NCI-H1436 treated with DMSO at 0.1 percent for 48 hours (cell line): ENCODE measurements at regions not wholly inside any gene's neighbourhood (a gene's known extent, or its start where the extent isn't known, plus 50 kb on each side); places are given as distances from the start of the nearest gene placed in this dataset.
"Not testable (repeated sequence)": the region's sequence is repeated elsewhere in the genome, so short reads cannot be mapped to it uniquely, and the experiment has no call there.

Experiments
- DNase-seq: peaks from one replicate; lab custom pipeline; 2025; lab: John Stamatoyannopoulos, UW

DNA sequence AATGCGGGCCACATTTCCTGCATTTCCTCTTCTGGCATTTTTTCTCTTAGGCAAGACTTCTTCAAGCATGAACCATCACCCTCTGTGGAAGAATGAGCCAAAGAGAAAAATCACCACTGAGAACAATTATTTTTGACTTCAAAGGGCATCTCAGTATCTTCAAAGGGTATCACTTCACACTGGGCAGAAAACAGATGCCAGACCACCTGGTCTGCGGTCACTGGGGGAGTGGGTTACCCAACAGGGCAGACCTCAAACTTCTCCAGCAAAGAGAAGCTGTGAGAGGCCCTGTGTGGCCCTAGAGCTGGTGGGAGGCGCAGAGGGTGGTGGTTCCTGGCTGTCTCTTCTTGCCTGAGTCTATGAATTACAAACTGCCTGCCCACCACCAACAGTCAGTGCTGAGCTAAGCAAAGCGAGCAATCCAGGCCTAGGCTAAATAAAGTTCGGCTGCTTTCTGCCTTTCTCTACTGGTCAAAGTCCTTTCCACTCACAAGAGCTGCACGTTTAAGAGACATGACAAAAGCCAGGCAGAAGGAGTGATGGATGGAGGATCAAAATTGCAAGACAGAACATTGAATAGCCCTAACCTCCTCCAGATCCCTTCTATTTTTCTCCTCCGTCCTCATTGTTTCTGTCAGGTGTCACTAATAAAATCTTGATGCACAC is 602.7 kb upstream of the CDH5 start:
- DNase-seq: no peak

- no peak for DNase-seq
These were observed 605.6 kb upstream of the CDH5 start for GRCh38 chr16:65760874-65761273.

DNA sequence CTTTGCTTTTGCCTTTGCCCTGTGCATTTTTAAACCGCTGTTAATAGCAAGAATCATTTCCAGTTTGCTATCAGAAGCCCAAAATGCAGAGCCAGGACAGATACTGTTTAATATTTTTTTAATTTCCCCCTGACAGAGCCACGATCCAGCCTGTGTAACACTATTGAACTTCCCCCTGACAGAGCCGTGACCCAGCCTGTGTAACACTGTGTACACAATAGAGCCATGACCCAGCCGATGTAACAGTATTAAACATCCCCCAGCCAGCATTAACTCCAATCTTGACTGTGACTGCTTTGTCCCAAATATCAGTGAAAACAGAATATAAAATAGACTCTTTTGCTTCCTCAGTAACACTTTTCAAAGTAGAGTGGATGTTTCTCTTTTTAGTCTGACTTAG is 607.9 kb upstream of the CDH5 start:
- no peak for DNase-seq

GRCh38 chr16:65757064-65757463 is 609.4 kb upstream of the CDH5 start:
- no peak for DNase-seq

DNA sequence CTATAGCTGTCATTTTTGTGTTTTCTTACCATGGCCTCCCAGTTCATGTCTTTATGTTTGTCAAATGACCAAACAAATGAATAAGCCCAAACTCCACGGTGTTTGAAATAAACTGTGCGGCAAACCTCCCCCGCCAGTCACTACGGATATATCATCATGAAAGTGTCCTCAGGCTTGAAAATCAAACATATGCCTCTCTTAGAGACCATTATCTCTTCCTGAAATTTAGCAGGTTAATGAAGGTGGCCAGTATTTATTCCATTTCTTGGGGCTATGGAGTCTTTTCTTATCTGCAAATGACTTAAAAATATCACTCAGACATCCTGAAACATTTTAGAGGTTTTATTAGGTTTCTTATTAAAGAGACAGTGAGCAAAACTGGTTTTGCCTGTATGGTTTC is 610.3 kb upstream of the CDH5 start:
- no peak for DNase-seq

DNA sequence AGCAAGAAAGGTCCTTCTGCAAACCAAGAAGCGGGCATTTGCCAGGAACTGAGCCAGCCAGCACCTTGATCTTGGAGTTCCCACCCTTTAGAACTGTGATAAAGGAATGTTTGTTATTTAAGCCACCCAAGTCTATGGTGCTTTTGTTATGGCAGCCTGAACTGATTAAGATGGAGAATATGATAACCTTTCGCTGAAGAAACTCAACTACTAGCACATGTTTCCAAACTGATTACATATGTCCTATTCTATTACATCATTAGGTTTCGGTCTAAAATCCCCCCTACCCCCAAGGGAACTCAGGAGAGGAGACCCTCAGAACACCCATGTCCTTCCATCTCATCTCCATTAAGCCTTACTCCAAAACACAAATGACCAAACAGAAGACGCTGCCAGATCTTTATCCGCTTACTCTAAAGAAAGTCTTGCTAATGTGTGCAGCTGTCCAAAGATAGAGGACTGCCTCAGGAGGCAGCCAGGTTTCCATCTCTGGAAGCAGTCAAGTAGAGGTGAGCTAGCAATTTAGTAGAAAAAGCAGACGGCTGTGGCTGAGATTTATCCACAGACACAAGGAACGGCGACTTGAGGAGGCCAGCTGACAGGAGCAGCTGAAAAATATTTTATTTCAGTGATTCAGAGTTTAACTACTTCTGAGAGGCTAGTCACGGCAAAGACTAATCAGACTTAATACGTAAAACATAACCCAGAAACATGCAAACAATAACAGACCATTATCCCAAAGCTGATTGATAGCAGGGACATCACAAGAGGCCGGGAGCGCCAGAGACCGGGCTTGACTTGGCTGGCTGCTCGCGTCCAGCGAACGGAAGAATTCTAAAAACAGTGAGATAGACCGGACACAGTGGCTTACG is 611.4 kb upstream of the CDH5 start:
- DNase-seq: no peak

- DNase-seq: no peak
These were observed 614.0 kb upstream of the CDH5 start for GRCh38 chr16:65752522-65752844.

DNA sequence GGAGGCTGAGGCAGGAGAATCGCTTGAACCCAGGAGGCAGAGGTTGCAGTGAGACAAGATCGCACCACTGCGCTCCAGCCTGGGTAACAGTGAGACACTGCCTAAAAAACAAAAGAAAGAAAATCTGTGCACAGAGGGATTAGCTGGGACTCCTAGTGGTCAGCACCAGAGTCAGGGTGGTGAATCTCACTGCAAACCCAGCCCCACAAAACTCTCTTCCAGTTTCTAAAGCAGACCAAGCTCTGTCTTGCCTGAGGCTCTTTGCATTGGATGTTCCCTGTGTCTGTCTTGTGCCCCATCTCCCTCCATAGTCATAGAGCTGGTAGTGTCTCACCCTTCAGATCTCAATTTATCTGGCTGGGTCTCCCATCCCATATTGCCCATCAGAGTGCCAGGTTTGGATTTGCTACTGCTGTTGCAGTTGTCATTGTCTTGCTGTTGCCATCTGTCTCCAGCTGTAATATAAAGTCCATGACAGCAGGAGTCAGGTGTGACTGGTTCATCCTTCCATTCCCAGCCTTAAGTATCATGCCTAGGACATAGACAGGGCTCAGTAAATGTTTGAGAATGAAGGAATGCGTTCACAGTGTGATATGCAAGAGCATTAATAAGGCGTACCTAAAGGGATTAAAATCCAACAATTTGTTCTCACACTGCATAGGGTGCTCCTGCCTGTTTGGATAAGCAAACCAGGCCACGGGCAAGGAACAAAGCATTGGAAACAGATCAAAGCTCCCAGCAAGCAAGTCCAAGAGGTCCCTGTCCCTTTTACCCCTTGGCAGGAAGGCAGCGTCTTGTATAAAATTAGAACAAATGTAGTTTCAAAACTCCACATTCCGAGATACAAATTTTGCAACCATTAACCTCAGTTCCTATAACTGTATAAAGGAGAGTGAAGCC is 614.6 kb upstream of the CDH5 start:
- DNase-seq: no peak

DNA sequence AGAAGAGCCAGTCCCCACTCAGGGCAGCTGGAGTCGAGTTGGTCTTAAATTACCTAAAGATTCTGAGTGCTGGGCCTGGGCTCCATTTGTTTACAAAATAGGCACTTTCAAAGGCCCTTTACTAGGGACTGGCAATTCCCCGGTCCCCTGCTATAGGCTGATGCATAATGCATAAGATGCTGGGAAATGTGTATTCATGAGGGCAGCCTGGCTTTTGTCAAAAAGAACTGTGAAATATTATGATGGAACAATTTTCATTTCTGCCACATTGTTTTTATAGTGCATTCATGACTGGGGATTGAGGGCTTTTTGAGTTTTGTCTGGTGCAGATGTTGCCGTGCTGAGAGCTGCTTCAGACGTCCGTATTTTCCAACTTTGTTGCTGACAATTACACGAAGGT is 617.0 kb upstream of the CDH5 start:
- no peak for DNase-seq

GRCh38 chr16:65746941-65747340 is 619.5 kb upstream of the CDH5 start:
- no peak for DNase-seq

DNA sequence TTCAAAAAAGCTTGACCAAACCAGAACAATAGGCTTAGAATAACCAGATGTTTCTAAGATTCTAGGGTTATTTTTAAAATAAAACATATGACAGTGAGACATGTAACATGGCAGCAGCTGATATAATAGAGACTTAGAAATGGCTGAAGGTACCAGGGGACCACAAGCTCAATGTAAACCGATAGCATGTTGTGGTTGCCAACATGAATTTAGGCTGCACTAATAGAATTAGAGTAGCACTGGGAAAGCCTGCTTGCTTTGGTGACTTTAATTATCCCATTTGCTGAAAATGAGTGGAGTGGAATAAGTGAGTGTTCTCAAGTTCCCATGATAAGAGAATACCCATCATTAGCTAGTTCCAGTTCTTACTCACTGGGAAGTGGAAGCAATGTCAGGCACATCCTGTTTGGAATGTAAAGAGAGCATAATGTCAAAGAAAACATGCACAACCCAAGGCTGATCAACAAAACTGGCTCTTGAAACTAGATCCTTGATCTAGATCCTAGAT is 621.2 kb upstream of the CDH5 start:
- no peak for DNase-seq

DNA sequence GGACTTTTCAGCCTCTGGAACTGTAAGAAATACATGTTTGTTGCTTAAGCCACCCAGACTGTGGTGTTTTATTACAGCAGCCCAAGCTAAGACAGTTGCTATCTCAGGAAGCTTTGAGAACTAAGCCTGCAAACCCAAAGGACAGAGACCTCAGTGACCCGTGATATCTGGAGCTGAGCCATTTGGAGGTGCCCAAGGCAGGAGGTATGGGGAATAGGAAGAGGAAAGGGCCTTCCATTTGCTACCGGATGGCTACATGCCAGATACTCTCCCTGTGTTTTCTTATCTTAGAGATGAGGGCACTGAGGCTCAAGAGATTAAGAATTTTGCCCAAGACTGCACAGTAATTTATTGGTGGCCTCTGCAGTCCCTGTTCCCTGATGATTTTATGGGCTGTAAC is 622.1 kb upstream of the CDH5 start:
- DNase-seq: no peak

- no peak for DNase-seq
These were observed 621.7 kb upstream of the CDH11 start for GRCh38 chr16:65743558-65743957.

DNA sequence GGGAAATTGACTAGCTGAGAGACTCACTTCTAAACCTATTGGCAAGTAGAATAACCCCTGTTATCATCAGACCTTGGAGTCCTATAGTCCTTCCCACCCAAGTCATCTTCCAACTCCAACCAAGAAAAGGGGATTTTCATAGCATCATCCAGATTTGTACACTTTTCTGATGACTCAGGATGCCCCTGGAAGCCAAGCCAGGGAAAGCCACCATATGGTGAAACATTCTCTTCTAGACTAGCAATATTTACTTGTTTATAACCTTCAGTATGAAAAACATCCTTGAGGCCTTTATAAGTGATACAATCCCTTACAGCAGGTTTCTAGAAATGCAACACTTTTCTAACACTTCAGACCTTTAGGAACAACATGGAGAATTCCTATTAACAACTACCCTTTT is 618.8 kb upstream of the CDH11 start:
- DNase-seq: no peak

DNA sequence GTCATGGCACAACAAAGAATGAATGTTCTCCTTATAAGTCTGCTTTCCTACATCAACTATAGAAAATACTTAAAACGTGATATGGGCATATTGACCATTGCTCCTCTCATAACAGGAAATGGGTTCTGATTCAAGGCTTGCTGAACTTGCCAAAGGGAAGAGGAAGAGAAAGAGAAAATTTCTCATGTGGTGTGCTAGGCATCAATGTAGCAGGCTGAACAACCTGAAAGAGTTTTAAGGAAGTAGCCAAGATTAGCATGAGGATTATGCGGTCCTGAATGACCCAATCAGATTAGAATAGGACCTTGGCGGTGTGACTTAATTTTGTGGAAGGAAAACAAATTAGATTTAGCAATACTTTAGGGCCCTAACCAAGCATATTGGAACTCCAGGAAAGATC is 617.7 kb upstream of the CDH11 start:
- no peak for DNase-seq

DNA sequence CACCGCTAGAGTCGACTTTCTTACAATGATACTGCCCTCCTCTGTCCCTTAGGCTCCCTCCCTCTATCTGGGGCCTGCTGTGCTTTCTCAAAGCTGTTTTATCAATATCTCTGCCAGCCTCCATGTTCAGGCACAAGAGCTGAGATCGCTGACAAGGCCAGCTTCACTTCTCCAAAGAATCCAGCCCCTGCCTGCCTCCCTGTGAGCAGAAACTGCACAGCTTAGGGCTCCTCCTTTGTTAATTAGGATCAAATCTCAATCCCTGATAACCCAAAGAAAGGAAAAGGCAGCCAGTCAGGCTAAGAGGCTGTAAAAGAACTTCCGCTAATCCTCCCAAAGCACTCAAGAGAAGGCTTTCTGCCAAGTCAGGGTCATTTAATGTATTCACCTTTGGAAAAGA is 616.0 kb upstream of the CDH11 start:
- no peak for DNase-seq

- DNase-seq: not testable (repeated sequence)
These were observed 613.8 kb upstream of the CDH11 start for GRCh38 chr16:65735615-65736014.

DNA sequence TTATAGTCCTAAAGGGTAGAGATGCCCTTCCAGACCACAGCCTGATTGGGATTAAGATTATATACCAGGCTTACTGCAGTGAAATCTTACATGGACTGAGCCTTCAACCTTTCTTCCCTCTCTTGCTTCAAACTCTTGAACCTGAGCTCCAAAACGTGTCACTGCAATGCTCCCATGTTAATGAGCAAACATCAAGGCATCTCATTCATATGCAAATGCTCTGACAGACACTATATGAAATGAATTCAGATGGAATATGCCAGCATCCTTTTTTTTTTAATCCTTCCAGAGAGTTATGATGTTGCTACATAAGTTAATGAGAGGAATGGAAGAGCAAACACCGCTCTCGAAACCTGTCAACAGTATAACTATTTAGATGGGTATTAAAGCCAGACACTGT is 611.9 kb upstream of the CDH11 start:
- DNase-seq: no peak

- no peak for DNase-seq
These were observed 610.0 kb upstream of the CDH11 start for GRCh38 chr16:65731833-65732232.

DNA sequence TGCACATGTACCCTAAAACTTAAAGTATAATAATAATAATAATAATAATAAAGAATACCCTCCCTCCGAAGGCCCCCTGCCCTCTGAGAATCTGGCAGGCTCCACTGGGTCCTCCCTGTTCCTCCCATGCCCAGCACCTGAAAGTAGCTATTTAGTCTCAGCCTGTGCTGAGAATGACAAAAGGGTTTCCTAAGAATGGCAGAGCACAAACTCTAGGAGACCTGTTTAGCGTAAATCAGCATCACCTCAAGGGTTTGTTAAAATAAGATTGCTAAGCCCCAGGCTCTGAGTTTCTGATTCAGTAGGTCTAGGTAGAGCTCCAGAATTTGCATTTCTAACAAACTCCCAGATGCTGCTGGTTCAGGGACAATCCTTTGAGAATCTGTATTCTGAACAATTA is 606.8 kb upstream of the CDH11 start:
- no peak for DNase-seq

DNA sequence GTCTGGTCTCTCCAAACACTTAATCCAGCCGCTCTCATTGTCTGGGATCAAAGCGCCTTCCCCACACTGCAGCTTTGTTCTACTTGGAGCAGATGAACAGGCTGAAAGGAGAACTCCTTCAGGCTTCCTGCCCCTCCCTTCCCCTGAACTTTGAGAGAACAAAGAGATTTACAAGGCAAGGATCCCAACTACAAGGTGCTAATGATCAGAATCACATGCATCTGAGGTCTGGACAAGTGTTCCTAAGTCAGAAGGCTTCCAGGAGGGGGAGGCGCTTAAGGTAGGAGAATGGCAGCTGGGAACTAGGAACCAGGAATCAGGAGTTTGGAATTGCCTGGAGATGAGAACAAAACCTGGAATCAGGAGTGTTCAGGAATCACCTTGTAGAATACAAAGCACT is 606.3 kb upstream of the CDH11 start:
- no peak for DNase-seq

- DNase-seq: no peak
These were observed 605.8 kb upstream of the CDH11 start for GRCh38 chr16:65727534-65728137.
